ENCODE measurements at regions not wholly inside any gene's neighbourhood (a gene's known extent, or its start where the extent isn't known, plus 50 kb on each side); places are given as distances from the start of the nearest gene placed in this dataset.

DNA sequence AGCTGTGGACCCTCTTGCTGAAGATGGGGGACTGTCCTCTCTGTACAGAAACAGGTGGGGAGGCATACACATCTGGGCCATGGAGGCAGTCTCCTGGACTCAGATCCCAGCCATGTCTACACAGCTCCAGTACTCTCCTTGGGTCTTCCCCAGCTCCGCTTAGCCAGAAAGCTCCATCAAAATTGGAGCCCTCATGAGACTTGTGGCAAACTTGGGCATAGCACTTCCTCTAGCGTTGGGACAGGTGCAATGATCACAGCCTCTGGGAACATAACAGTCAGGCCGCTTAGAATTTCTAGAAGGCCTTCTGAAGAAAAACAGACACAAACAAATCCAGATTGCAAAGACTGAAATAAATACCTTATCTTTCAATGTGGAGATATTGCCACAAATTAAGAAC lies 634.3 kb upstream of the GOLIM4 start:
- Histone ChIP-seq H3K36me3 (ENCODE audit: insufficient read depth, low read length) (no peaks in the 10 kb centered on the region), H3K4me1 (ENCODE audit: insufficient read depth, low read length, severe bottlenecking) (no peaks in the 10 kb centered on the region), H3K4me3 (ENCODE audit: low read depth, low read length, poor library complexity, severe bottlenecking) (no peak overlapping the region), H3K27ac (ENCODE audit: low read depth, low read length, poor library complexity, severe bottlenecking) (no peak overlapping the region), H2AFZ (ENCODE audit: low read length) (no peak overlapping the region), H3K9me2 (ENCODE audit: low read depth, low read length) (no peaks in the 10 kb centered on the region), H3K4me2 (ENCODE audit: low read length) (no peak overlapping the region), H3K9ac (ENCODE audit: low read length) (no peak overlapping the region), H4K20me1 (ENCODE audit: insufficient read depth, low read length) (no peaks in the 10 kb centered on the region), H3K9me3 (ENCODE audit: low read length) (peaks cover 6% of the 10 kb centered on the region), H3F3A (ENCODE audit: insufficient read depth, low read length) (no peaks in the 10 kb centered on the region), H3K27me3 (ENCODE audit: insufficient read depth, low read length) (no peaks in the 10 kb centered on the region), H3K79me2 (ENCODE audit: insufficient read depth, low read length) (no peaks in the 10 kb centered on the region)
- no peak for TF ChIP-seq EZH2 (IDR thresholded peaks at IDR 0.05; ENCODE audit: borderline replicate concordance, low read length)
- TF ChIP-seq, protein P1, sequence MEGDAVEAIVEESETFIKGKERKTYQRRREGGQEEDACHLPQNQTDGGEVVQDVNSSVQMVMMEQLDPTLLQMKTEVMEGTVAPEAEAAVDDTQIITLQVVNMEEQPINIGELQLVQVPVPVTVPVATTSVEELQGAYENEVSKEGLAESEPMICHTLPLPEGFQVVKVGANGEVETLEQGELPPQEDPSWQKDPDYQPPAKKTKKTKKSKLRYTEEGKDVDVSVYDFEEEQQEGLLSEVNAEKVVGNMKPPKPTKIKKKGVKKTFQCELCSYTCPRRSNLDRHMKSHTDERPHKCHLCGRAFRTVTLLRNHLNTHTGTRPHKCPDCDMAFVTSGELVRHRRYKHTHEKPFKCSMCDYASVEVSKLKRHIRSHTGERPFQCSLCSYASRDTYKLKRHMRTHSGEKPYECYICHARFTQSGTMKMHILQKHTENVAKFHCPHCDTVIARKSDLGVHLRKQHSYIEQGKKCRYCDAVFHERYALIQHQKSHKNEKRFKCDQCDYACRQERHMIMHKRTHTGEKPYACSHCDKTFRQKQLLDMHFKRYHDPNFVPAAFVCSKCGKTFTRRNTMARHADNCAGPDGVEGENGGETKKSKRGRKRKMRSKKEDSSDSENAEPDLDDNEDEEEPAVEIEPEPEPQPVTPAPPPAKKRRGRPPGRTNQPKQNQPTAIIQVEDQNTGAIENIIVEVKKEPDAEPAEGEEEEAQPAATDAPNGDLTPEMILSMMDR (IDR thresholded peaks at IDR 0.05; ENCODE audit: low read length) = no peak

DNA sequence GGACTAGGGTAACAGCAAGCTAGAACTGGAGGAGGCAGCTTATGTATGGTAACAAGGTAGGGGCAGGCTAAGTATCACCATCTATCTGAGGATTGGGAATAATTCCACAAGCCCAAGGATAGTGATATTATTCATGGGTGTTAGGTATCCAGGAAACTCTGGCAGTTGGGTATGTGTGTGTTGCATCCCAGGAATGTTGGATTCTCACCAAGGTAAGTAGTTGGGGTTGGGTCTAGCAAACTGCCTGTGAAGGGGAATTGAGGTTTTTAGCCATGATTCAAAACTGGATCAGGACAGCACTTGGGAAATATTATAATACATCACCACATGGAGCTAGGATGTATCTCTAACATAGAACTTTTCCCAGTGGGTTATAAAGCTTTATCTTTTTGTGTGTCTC lies 626.4 kb upstream of the GOLIM4 start:
- H3K27ac ChIP-seq (ENCODE audit: low read depth, low read length, poor library complexity, severe bottlenecking) = no peak overlapping the region
- no peaks in the 10 kb centered on the region for H3K9me3 ChIP-seq (ENCODE audit: low read length)
- H3K36me3 ChIP-seq (ENCODE audit: insufficient read depth, low read length) = no peaks in the 10 kb centered on the region
- no peak overlapping the region for H2AFZ ChIP-seq (ENCODE audit: low read length)
- H3K4me3 ChIP-seq (ENCODE audit: low read depth, low read length, poor library complexity, severe bottlenecking) = no peak overlapping the region
- no peak overlapping the region for H3K4me2 ChIP-seq (ENCODE audit: low read length)
- no peaks in the 10 kb centered on the region for H3F3A ChIP-seq (ENCODE audit: insufficient read depth, low read length)
- no peak overlapping the region for H3K9ac ChIP-seq (ENCODE audit: low read length)
- no peak for TF ChIP-seq EZH2 (IDR thresholded peaks at IDR 0.05; ENCODE audit: borderline replicate concordance, low read length)
- TF ChIP-seq, protein P1 (IDR thresholded peaks at IDR 0.05; ENCODE audit: low read length) = no peak
- H3K4me1 ChIP-seq (ENCODE audit: insufficient read depth, low read length, severe bottlenecking) = no peaks in the 10 kb centered on the region
- no peaks in the 10 kb centered on the region for H4K20me1 ChIP-seq (ENCODE audit: insufficient read depth, low read length)
- H3K79me2 ChIP-seq (ENCODE audit: insufficient read depth, low read length) = no peaks in the 10 kb centered on the region
- H3K9me2 ChIP-seq (ENCODE audit: low read depth, low read length) = no peaks in the 10 kb centered on the region
- H3K27me3 ChIP-seq (ENCODE audit: insufficient read depth, low read length) = no peaks in the 10 kb centered on the region

DNA sequence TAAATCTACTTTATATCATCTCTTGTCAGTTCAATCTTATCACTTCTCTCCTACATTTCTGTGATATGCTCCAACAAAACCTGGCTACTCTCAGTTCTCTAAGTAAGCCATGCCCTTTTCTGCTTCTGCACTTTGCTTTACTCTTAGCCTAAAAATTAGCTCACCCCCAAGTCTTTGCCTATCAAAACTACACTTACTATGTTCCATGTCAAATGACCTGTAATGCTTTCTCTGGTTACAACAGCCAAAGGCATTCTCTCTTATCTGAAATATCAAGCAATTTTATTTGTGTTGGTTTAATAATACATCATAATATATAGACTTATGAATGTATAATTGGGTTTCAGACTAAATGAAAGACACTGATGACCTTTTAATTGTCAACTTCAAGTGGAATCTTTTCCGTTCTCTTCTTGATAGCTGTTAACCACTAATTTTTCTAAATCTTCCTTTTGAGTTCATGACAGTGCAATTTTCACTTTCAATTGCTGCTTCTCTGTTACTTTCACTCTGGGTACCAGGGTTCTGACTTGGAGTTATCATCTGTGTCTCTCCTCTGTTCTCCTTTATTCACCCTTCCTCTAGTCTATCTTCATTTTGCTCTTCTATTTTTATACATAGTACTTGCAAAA lies 619.0 kb upstream of the GOLIM4 start:
- H3K4me2 ChIP-seq (ENCODE audit: low read length) = no peak overlapping the region
- H3K4me1 ChIP-seq (ENCODE audit: insufficient read depth, low read length, severe bottlenecking) = no peaks in the 10 kb centered on the region
- H3K9me3 ChIP-seq (ENCODE audit: low read length) = no peaks in the 10 kb centered on the region
- no peak overlapping the region for H2AFZ ChIP-seq (ENCODE audit: low read length)
- no peaks in the 10 kb centered on the region for H3K36me3 ChIP-seq (ENCODE audit: insufficient read depth, low read length)
- no peaks in the 10 kb centered on the region for H3K27me3 ChIP-seq (ENCODE audit: insufficient read depth, low read length)
- no peak overlapping the region for H3K27ac ChIP-seq (ENCODE audit: low read depth, low read length, poor library complexity, severe bottlenecking)
- H4K20me1 ChIP-seq (ENCODE audit: insufficient read depth, low read length) = no peaks in the 10 kb centered on the region
- TF ChIP-seq, protein P1 (IDR thresholded peaks at IDR 0.05; ENCODE audit: low read length) = no peak
- no peak for TF ChIP-seq EZH2 (IDR thresholded peaks at IDR 0.05; ENCODE audit: borderline replicate concordance, low read length)
- no peaks in the 10 kb centered on the region for H3K79me2 ChIP-seq (ENCODE audit: insufficient read depth, low read length)
- H3K9ac ChIP-seq (ENCODE audit: low read length) = no peak overlapping the region
- no peaks in the 10 kb centered on the region for H3K9me2 ChIP-seq (ENCODE audit: low read depth, low read length)
- H3K4me3 ChIP-seq (ENCODE audit: low read depth, low read length, poor library complexity, severe bottlenecking) = no peak overlapping the region
- no peaks in the 10 kb centered on the region for H3F3A ChIP-seq (ENCODE audit: insufficient read depth, low read length)
